CD4-positive, alpha-beta T cell treated with Interleukin-17A for 1 hour (primary cell): ENCODE measurements at regions not wholly inside any gene's neighbourhood (a gene's known extent, or its start where the extent isn't known, plus 50 kb on each side); places are given as distances from the start of the nearest gene placed in this dataset.

Experiments
- DNase-seq: peaks from one replicate; pipeline ENCODE4 v3.0.0-alpha.2; 2020

DNA sequence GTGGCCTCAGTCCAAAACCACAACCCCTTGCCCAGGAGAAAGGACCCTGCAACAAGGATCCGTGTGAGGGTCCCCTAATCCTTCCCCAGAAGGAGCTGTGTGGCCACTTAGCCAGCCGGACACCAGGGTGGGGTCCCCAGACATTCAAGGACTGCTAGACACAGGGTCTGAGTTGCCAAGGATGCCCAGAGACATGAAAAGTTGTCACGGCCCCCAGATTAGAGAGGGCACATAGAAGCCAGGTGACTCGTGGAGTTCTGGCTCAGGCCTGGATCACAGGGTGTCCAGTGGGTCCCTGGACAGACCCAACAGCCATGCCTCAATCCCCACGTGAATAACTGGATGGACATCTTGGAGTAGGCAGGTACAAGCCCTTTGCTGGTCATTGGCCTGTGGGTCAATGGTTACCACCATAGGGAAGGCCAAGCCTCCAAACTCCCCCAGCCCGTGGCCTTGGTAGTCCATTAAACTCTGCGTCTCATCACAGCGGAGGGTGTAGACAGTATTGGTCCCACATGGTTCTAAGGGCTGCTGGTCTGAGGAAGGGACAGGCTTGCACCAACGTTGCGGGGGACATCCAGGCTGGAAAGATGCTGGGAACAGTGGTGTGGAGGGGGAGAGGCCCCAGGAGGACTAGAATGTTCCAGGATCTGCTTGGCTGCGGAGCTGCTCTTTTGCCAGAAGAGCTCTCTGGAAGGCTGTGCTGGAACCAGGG lies 205.9 kb upstream of the PPP2R2D start:
- DNase-seq, result no peak

DNA sequence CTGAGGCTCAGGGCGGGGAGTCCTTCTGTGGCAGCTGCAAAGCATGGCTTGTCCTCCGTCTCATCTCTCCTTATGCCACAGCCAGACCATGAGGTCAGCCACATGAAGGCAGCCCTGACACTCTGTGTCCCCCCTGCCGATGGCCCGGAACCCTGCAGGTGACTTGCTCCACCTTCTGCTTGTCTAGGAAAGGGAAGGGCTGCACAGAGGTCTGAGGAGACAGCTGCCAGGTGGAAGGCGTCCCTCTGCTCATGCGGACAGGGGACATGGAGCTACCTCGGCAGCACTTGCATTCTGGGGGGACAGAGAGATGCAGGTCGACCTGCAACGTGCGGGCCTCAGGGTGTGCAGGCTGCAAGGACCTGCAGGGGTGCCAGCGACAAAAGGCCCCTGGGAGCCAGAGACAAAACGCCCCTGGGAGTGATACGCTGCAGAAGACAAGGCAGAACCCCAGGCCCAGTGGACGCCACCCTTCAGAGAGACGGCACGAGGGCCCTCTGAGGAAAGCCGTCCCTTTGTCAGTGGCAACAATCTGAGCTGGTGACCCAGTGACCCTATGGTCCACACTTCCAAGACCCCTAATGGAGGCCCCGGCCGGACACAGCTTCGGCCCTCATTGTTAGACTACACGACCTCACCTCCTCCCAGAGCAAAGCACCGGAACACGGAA lies 205.2 kb upstream of the PPP2R2D start:
- DNase-seq, result no peak

- no peak for DNase-seq
Measured at GRCh38 chr10:131697476-131698128, 203.2 kb upstream of the PPP2R2D start.

- DNase-seq, result no peak
Measured at GRCh38 chr10:131698232-131698631, 202.6 kb upstream of the PPP2R2D start.

DNA sequence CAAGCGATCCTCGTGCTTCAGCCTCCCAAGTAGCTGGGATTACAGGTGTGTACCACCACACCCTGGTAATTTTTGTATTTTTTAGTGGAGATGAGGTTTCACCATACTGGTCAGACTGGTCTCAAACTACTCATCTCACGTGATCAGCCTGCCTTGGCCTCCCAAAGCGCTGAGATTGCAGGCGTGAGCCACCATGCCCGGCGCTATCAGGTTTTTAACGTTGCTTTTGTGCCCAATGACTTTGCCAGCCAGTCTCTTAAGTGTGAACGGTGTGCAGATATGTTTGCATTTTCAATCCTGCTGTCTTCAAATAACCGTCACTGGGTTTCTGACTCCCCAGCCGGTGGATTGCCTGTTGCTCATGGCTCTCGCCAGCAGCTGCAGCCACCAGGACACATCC lies 201.8 kb upstream of the PPP2R2D start:
- no peak for DNase-seq

GRCh38 chr10:131700032-131700431 lies 200.8 kb upstream of the PPP2R2D start:
- DNase-seq, result no peak

DNA sequence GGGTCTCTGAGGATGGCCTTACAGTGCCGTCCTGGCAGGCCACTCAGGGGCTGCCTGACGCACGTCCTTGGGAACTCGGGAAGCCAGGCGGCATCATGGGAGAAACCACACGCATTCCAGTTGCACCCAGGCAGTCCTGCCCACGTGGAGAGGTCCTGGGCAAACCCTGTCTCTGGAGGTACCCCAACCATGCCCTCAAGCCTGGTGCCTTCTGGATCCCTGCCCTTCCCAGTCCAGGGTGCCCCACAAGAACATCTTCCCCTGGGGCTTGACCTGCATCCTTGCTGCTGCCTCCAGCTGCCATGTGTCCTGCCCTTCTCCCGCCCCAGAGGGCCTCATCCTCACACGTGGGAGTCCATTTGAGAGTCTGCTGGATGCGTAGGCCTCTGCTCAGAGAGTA lies 200.3 kb upstream of the PPP2R2D start:
- DNase-seq, result no peak

DNA sequence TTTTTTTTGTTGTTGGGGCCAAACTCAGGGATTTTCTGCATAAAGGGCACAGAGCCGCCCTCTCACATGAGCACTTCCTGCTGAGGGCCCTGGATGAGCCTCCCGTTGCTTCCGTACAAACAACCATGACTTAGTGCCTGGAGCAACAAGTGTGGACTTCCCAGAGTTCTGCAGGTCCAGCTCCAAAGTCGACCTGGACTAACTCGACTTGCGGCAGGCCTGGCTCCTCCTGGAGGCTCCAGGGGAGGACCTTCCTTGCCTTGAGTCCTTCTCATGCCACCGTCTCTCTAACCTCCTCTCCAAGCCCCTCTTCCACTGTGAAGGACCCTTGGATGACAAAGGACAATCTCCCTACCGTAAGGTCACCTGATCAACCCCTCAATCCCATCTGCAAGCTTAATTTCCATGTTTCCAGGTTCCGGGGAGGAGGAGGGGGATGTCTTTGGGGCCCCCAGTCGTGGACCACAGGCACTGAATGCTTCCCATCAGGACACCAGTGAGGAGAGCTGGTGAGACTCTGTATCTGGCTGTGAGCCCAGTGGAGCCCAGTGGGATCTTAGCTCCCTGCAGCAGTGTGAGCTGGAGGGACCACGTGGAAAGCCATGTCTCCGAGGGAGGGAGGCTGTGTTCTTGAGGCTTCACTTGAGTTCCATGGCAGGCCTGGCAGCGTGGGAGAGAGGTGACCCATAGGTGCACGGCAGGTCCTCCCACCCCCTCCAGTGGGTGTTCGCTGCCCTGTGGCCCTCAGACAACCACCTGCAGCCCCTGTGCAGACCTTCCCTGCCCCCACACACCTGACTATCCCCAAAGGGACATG lies 199.5 kb upstream of the PPP2R2D start:
- no peak for DNase-seq

DNA sequence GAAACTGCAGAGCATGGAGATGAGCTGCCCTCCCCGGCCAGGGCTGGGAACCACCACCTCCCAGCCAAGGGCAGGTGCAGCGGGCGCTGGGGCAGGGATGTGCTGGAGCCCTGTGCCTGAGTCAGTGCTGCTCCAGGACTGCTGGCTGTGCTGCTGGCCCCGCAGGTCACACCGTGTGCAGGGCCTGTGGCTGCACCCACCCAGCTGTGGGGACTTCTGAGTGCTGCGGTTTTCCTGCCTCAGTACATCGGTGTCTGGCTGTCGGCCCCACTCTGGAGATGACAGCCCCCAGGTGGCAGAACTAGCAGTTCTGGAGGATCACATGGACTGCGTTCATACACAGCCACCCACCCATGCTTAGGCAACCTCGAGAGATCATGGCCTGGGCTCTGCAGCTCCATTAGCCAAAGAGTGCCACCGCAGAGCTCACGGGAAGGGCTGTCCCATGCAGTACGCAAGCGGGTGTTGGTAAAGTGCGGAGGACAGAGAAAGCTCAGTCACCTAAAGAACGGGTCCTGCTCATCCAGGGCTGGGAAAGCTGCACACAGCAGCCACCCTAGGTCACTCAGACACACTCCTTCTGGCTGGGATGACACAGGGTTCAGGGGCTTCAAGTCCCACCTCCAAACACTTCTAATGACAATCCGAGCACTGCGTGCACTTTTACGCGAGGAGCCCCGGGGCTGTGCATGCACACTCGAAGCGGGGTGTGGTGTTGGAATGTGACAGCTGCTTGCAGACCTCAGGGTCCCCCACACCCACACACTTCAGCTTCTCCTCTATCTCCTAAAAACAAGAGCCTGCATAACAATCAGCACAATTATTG lies 198.1 kb upstream of the PPP2R2D start:
- no peak for DNase-seq

DNA sequence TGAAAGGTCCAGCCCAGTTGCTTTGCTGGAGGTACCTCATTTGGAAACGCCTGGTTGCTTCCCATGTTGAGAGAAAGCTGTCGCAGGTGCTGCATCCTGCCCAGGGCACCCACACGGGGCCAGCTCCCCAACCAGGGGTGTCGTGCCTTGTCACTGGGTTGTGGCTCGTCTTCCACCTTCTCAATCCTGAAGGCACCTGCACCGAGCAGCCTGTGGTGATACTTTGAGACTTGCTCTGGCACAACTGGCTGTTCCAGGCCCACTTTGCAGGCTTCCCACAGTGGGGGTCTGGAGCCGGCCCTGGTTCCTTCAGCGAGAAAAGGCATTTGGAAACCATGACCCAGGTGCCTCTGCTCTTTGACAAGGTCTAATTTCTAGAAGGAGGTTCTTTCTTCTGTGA lies 197.3 kb upstream of the PPP2R2D start:
- DNase-seq, result no peak

DNA sequence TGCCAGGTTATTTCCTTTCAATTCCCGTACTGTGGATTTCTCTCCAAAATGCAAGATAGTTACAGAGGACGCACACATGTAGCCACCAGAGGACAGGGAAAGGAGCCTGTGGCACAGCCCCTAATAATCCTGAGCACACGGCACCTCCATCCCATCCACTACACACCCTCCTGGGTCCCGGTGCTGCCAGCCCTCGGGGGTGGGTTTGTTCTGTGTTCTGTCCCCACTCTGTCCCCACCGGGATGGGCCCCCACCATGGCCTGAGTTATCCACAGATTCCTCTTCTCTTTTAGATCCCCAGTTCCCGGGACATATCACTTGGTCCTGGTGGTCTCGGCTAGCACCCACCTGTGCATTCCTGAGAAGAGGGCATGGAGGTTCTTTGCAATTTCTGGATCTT lies 196.9 kb upstream of the PPP2R2D start:
- no peak for DNase-seq

DNA sequence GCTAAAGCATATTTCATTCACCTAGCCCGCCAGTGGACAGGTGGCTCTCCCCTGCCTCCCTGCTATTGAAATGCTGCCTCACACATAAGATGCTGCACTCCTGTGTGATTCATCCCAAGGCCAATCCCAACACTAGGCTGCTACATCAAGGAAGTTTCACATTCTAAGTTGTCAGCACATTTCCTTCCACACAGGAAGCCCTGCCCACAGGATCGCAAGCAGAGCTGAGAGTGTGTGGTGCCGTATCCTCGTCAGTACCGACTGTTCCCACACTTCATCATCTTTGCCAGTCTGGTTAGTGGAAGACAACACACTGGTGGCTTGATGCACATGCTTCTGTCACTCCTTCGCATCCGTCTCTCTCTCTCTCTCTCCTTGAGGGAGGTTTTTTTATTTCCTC lies 194.3 kb upstream of the PPP2R2D start:
- DNase-seq, result no peak

GRCh38 chr10:131706952-131707351 lies 193.9 kb upstream of the PPP2R2D start:
- no peak for DNase-seq

- DNase-seq, result no peak
Measured at GRCh38 chr10:131708225-131708880, 192.5 kb upstream of the PPP2R2D start.

GRCh38 chr10:131710142-131710861 lies 190.5 kb upstream of the PPP2R2D start:
- DNase-seq, result no peak

DNA sequence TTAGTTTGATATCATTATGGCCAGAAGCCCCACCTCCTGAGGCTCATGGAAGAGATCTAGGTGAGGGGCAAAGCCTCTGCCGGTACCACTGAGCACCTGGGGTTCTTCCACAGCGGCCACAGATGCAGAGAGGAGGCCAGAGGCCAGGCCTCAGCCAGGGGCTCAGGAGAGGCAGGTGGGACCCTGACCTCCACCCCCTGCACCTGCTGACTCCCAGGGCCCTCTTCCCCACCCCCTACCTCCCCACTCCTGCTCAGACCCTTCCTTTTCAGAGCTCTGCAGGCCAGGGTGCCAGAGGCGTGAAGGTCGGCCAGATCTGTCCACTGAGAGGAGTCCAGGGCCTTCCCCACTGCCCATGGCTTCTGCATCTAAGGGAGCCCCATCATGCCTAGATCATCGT lies 178.7 kb upstream of the PPP2R2D start:
- DNase-seq, result no peak

DNA sequence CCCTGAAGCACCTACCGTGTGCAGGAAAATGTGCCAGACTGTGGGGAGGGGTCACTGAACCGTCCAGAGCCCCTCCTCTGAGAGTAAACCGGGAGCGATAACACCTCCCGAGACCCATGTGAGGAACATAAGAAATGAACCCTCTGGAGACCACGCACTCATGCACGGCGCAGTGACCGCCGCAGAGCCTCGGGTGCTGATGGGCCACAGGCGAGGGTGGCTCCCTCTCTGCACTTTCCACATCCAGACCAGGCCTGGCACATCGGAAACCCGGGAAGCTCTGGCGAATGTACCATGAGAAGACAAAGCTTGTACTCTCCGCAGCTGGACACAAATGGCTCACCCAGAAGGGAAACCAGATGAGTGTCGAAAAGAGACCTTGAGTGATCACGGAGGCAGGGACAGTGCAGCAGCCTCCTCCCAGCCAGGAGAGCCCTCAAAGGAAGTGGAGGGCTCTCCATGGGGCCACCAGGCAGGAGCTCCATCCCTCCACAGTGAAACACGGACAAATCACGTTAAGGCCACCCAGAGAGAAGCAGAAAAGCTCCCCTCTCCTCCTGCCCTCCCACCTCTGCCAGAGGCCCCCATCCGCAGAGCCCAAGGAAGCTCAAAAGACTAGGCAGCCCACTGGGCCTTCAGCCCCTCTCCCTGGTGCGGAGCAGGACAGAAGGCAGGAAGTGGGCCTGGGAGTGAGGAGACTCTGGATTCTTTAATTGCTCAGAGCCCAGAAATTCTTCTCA lies 178.1 kb upstream of the PPP2R2D start:
- DNase-seq, result no peak

GRCh38 chr10:131723297-131724168 lies 177.3 kb upstream of the PPP2R2D start:
- DNase-seq, result no peak

GRCh38 chr10:131724169-131724545 lies 176.7 kb upstream of the PPP2R2D start:
- DNase-seq, result no peak
